ENCODE measurements at regions not wholly inside any gene's neighbourhood (a gene's known extent, or its start where the extent isn't known, plus 50 kb on each side); places are given as distances from the start of the nearest gene placed in this dataset.

DNA sequence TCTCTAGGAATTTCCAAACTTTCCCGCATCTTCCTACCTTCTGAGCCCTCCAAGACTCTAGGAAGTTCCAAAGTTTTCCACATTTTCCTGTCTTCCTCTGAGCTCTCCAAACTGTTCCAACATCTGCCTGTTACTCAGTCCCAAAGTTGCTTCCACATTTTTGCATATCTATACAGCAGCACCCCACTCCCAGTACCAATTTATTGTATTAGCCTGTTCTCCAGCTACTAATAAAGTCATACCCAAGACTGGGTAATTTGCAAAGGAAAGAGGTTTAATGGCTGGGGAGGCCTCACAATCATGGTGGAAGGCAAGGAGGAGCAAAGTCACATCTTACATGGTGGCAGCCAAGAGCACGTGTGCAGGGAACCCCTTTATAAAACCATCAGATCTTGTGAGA, 82.9 kb upstream of the DSCAM start:
- TF ChIP-seq, protein P1, sequence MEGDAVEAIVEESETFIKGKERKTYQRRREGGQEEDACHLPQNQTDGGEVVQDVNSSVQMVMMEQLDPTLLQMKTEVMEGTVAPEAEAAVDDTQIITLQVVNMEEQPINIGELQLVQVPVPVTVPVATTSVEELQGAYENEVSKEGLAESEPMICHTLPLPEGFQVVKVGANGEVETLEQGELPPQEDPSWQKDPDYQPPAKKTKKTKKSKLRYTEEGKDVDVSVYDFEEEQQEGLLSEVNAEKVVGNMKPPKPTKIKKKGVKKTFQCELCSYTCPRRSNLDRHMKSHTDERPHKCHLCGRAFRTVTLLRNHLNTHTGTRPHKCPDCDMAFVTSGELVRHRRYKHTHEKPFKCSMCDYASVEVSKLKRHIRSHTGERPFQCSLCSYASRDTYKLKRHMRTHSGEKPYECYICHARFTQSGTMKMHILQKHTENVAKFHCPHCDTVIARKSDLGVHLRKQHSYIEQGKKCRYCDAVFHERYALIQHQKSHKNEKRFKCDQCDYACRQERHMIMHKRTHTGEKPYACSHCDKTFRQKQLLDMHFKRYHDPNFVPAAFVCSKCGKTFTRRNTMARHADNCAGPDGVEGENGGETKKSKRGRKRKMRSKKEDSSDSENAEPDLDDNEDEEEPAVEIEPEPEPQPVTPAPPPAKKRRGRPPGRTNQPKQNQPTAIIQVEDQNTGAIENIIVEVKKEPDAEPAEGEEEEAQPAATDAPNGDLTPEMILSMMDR (IDR thresholded peaks at IDR 0.05; ENCODE audit: low read depth, low read length, poor library complexity, severe bottlenecking), result no peak
- TF ChIP-seq EZH2phosphoT487 (IDR thresholded peaks at IDR 0.05; ENCODE audit: borderline replicate concordance, low read length), result no peak

Data from DOHH2 (cell line).